ENCODE measurements at regions not wholly inside any gene's neighbourhood (a gene's known extent, or its start where the extent isn't known, plus 50 kb on each side); places are given as distances from the start of the nearest gene placed in this dataset.
A peak's percentile ranks its signal among the peaks of the same experiment; 100 is the strongest.

DNA sequence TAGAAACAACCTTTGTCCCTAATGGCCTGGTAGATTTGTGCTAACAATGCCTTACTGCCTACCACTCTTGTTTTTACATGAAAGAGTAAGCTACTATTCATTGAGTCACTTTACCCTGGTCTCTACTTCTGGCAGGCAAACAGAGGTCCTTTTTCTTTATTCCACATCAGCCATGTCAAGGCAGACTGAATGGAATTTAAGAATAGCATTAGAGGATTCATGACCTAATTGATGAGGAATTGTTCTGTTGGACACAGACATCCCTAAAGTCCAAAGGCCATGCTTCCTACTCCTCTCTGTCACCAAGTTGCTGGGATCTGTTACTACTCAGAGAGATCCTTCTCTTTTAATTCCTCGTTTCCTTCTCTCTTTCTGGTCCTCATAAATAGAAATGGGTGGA, 229.1 kb upstream of the ZP4 start:
- DNase-seq (ENCODE audit: low read depth), result no peak

GRCh38 chr1:238119060-238119459, 228.3 kb upstream of the ZP4 start:
- DNase-seq (ENCODE audit: low read depth), result no peak

GRCh38 chr1:238115852-238116251, 225.1 kb upstream of the ZP4 start:
- DNase-seq (ENCODE audit: low read depth), result no peak

GRCh38 chr1:238112952-238113621, 222.4 kb upstream of the ZP4 start:
- no peak for DNase-seq (ENCODE audit: low read depth)

GRCh38 chr1:238111516-238111915, 220.8 kb upstream of the ZP4 start:
- no peak for DNase-seq (ENCODE audit: low read depth)

GRCh38 chr1:238111081-238111480, 220.4 kb upstream of the ZP4 start:
- DNase-seq (ENCODE audit: low read depth), result no peak

GRCh38 chr1:238108417-238108816, 217.7 kb upstream of the ZP4 start:
- DNase-seq (ENCODE audit: low read depth), result no peak

GRCh38 chr1:238107322-238107721, 216.6 kb upstream of the ZP4 start:
- DNase-seq (ENCODE audit: low read depth), result no peak

- no peak for DNase-seq (ENCODE audit: low read depth)
Measured at GRCh38 chr1:238104752-238105151, 214.0 kb upstream of the ZP4 start.

GRCh38 chr1:238101923-238102322, 211.2 kb upstream of the ZP4 start:
- no peak for DNase-seq (ENCODE audit: low read depth)

DNA sequence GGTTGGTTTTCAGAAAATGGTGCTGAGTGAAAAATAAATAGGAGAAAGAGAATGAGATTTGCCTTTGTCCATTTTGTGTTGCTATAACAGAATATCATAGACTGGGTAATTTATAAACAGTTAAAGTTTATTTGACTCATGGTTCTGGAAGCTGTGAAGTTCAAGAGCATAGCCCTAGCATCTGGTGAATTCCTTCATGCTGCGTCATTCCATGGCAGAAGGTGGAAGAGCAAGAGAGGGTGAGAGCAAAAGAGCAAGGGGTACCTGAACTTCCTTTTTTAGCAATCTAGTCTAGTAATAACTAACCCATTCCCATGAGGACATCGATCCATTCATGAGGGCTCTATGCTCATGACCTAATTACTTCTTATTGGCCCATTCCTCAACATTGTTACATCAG, 209.1 kb upstream of the ZP4 start:
- peak; percentile 2 for DNase-seq (ENCODE audit: low read depth)

DNA sequence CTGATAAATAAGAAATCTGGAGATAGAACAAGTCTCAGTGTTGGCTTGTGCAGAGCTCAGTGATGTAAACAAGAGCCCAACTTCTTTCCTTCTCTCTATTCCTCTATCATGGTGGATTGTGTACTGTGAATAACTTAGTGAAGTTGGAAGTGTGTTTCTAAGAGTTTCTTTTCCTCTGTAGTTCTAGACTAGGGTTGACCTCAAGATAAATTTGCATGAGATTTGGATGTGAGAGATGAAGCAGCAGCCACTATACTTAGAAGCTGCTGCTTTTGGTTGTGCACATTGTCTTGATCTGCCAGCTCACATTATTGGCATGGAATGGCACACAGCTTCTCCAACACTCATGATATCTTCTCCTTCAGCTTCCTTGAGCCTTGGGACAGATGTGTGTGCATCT, 198.9 kb upstream of the ZP4 start:
- DNase-seq (ENCODE audit: low read depth), result no peak

DNA sequence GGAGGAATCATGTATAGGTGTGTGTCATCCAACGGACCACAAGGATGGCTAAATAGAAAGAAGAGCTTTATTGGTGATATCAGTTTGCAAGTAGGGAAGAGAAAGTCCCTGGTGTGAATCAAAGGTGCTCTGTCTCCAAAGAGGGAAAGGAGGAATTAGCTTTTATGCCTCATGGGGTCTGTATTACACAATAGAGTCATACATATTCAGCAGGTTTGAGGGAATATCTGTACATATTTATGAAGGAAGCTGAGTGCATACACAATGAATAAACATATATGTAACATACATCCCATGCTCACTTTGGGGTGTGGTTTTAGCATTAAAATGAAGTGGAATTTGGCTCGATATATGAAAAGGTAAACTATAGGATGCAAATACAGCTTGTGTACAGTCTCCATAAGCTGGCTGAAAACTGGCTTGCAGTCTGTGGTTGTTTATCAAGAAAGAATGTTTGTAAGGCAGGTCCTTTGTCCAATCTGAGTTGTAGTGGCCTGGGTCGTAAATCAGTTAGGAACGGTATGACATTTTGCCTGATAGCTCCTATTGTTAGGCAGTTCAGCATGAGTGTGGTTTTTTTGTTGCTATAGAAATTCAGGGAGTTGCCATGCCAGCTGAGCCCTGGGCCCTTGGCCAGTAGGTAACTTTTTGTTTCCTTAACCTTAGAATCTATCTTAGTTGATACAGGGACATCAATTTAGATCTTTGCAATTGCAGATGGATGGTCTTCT, 198.0 kb upstream of the ZP4 start:
- DNase-seq (ENCODE audit: low read depth), result no peak

- DNase-seq (ENCODE audit: low read depth), result no peak
Measured at GRCh38 chr1:238073991-238074390, 183.3 kb upstream of the ZP4 start.

GRCh38 chr1:238071061-238071460, 180.3 kb upstream of the ZP4 start:
- no peak for DNase-seq (ENCODE audit: low read depth)

- DNase-seq (ENCODE audit: low read depth), result peak; percentile 97
Measured at GRCh38 chr1:238063454-238063853, 172.7 kb upstream of the ZP4 start.

GRCh38 chr1:238061967-238062613, 171.4 kb upstream of the ZP4 start:
- DNase-seq (ENCODE audit: low read depth), result peak; percentile 70

DNA sequence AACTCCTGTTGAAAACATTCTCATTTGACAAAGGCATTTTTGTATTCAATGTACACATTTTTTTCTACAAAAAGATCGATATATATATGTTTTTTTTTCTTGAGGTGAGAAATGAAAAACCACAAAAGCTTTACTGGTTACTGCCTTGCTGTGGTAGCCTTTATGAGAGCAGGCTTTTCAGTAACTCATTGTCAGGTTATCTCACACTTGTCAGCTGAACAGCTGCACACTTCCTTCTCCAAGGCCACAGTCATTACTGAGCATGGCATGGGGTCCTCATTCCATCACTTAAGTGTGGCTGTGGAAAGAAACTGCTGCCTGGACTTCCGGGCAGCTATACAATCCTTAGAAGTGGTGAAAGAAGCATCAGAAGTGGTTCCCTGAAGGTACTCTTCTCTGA, 169.3 kb upstream of the ZP4 start:
- no peak for DNase-seq (ENCODE audit: low read depth)

DNA sequence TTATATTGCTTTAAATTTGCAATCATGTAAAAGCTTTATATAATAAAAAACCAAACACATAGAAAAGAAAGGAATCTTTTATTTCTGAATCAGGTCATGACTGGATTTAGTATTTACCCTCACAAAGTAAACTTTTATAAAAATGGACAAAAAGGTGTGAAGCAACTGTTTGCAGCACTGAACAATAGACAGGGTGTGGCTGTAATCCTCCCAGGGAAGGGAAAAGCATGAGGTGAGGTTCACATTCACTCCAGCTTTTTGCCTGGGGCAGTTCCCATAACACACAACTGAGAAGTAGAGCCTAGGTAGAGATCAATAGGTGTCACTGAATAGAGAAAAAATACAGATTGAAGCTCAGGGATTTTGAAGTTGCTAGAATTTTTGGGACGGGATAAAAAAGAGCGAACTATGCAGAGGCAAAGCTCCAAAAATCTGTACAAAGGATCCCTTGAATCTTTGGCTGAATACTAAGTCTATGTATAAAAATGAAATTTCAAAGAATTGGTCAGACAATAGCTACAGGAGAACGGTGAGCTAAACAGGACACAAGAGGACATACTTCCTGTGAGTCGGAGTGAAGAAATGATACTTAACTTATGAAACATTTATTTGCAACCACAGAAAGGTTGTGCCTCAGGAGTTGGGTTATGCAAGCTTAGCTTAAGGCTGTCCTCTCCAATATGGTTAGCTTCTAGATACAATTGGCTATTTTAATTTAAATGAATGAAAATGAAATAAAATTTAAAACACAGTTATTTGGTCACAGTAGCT, 162.0 kb upstream of the ZP4 start:
- DNase-seq (ENCODE audit: low read depth), result no peak

DNA sequence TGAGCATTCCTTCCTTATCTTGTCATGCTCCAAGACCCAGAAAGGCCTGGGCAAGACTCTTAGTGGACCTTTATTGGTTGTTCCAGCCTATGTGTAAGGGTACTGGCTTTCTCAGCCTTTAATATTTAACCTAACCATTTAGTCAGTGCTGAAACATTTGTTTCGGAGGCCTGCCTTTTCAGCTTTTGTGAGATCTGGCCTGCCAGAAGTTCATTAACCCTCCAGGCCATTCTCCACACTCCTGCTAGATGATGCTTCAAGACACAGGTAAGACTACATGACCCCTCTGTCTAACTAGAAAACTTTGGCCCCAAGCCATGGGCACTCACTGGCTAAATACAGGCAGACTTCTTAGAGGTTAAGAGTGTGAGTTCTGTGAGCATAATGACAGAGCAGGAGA, 138.4 kb upstream of the ZP4 start:
- no peak for DNase-seq (ENCODE audit: low read depth)

DNA sequence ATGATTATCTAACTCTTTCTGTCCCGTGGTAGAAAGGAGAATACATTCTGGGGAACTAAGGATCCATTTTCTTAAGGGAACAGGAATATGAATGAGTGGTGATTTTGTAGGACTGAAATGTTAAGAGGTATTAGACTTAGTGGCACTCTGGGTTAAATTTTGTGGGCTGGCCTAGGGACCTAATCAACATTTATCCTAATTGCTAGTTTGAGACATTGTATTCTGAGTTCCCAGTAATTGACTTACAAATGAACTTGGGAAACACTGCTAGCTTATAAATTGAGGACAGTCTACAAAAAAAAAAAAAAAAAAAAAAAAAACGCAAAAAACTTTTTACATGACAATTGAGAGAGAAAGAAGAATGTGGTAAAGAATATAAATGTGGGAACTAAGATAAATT, 136.6 kb upstream of the ZP4 start:
- no peak for DNase-seq (ENCODE audit: low read depth)

- DNase-seq (ENCODE audit: low read depth), result no peak
Measured at GRCh38 chr1:238023137-238023536, 132.4 kb upstream of the ZP4 start.
